ENCODE measurements at regions not wholly inside any gene's neighbourhood (a gene's known extent, or its start where the extent isn't known, plus 50 kb on each side); places are given as distances from the start of the nearest gene placed in this dataset.

DNA sequence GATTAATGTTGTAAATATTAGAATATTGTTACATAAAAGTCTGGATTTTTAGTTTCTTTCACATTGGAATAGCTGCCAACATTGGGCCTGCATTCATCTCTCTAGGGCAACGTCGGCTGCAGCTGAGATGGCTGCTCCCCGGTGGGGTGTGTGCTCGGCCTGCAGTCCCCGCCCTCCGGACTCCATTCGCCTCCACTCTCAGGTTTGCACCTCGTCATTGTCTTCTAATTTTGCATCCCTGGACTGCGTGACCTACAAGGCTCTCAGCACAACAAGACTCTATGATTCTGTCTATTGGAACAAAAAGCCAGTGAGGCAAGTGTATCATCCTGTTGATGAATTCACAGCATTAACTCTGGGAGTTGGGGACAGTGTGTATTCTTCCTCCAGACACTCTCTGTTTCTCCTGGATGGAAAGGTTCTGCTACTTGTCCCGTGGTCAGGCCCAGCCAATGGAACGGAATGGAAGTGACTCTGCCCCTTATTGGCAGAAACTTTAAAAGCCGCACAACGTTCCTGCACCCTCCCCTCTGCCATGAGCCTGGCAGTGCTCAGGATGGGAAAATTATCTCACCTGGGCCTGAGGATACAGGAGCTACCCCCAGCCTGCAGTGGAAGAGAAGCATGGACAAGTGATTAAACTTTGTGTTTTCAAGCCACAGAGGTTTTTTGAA is 105.0 kb upstream of the SAMD11 start (continued):
- TF ChIP-seq, protein P1, sequence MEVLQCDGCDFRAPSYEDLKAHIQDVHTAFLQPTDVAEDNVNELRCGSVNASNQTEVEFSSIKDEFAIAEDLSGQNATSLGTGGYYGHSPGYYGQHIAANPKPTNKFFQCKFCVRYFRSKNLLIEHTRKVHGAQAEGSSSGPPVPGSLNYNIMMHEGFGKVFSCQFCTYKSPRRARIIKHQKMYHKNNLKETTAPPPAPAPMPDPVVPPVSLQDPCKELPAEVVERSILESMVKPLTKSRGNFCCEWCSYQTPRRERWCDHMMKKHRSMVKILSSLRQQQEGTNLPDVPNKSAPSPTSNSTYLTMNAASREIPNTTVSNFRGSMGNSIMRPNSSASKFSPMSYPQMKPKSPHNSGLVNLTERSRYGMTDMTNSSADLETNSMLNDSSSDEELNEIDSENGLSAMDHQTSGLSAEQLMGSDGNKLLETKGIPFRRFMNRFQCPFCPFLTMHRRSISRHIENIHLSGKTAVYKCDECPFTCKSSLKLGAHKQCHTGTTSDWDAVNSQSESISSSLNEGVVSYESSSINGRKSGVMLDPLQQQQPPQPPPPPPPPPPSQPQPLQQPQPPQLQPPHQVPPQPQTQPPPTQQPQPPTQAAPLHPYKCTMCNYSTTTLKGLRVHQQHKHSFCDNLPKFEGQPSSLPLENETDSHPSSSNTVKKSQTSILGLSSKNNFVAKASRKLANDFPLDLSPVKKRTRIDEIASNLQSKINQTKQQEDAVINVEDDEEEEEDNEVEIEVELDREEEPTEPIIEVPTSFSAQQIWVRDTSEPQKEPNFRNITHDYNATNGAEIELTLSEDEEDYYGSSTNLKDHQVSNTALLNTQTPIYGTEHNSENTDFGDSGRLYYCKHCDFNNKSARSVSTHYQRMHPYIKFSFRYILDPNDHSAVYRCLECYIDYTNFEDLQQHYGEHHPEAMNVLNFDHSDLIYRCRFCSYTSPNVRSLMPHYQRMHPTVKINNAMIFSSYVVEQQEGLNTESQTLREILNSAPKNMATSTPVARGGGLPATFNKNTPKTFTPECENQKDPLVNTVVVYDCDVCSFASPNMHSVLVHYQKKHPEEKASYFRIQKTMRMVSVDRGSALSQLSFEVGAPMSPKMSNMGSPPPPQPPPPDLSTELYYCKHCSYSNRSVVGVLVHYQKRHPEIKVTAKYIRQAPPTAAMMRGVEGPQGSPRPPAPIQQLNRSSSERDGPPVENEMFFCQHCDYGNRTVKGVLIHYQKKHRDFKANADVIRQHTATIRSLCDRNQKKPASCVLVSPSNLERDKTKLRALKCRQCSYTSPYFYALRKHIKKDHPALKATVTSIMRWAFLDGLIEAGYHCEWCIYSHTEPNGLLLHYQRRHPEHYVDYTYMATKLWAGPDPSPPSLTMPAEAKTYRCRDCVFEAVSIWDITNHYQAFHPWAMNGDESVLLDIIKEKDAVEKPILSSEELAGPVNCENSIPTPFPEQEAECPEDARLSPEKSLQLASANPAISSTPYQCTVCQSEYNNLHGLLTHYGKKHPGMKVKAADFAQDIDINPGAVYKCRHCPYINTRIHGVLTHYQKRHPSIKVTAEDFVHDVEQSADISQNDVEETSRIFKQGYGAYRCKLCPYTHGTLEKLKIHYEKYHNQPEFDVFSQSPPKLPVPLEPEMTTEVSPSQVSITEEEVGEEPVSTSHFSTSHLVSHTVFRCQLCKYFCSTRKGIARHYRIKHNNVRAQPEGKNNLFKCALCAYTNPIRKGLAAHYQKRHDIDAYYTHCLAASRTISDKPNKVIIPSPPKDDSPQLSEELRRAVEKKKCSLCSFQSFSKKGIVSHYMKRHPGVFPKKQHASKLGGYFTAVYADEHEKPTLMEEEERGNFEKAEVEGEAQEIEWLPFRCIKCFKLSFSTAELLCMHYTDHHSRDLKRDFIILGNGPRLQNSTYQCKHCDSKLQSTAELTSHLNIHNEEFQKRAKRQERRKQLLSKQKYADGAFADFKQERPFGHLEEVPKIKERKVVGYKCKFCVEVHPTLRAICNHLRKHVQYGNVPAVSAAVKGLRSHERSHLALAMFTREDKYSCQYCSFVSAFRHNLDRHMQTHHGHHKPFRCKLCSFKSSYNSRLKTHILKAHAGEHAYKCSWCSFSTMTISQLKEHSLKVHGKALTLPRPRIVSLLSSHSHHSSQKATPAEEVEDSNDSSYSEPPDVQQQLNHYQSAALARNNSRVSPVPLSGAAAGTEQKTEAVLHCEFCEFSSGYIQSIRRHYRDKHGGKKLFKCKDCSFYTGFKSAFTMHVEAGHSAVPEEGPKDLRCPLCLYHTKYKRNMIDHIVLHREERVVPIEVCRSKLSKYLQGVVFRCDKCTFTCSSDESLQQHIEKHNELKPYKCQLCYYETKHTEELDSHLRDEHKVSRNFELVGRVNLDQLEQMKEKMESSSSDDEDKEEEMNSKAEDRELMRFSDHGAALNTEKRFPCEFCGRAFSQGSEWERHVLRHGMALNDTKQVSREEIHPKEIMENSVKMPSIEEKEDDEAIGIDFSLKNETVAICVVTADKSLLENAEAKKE (CRISPR knock-in tag; IDR thresholded peaks at IDR 0.05): no peak
- no peak for TF ChIP-seq POLR2AphosphoS5 (IDR thresholded peaks at IDR 0.05; ENCODE audit: low read depth)

DNA sequence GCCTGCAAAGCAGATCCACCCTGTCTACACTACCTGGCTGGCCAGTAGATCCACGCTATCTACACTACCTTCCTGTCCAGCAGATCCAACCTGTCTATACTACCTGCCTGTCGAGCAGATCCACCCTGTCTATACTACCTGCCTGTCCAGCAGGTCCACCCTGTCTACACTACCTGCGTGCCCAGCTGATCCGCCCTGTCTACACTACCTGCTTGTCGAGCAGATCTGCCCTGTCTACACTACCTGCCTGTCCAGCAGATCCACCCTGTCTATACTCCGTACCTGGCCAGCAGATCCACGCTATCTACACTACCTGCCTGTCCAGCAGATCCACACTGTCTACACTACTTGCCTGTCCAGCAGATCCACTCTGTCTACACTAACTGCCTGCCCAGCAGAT is 102.8 kb upstream of the SAMD11 start:
- Histone ChIP-seq H3K36me3 (ENCODE audit: insufficient read depth) (no peaks in the 10 kb centered on the region), H3K27me3 (ENCODE audit: insufficient read depth) (no peaks in the 10 kb centered on the region), H3K27ac (ENCODE audit: low read depth) (no peak overlapping the region), H3K4me3 (no peak overlapping the region), H3K4me1 (ENCODE audit: insufficient read depth) (peaks cover 2% of the 10 kb centered on the region; the same call in 1 of the 2 replicates), H3K4me2 (no peak overlapping the region), H3K9me2 (ENCODE audit: insufficient read depth) (no peaks in the 10 kb centered on the region), H3F3A (replicated peaks; ENCODE audit: low read depth) (no peaks in the 10 kb centered on the region), H4K20me1 (replicated peaks; ENCODE audit: insufficient read depth) (no peaks in the 10 kb centered on the region), H2AFZ (no peak overlapping the region), H3K79me2 (replicated peaks; ENCODE audit: insufficient read depth) (peaks cover 4% of the 10 kb centered on the region; the same call in 1 of the 2 replicates)
- H3K9me3 Mint-ChIP-seq: no peaks in the 10 kb centered on the region
- ATAC-seq (no peak), DNase-seq (ENCODE audit: low spot score) (no peak)
- peaks cover 5% of the 10 kb centered on the region; the same call in 2 of the 3 replicates for H3K4me1 Mint-ChIP-seq
- no peaks in the 10 kb centered on the region; the same call in 2 of the 3 replicates for H3K36me3 Mint-ChIP-seq (ENCODE audit: low read depth)
- H3K27ac Mint-ChIP-seq: no peak overlapping the region
- no peaks in the 10 kb centered on the region for H3K27me3 Mint-ChIP-seq (ENCODE audit: insufficient read depth, low read depth, poor library complexity)
- no peak overlapping the region for H3K4me3 Mint-ChIP-seq
- TF ChIP-seq NANOG (IDR thresholded peaks at IDR 0.05; ENCODE audit: borderline replicate concordance) (no peak), ZNF114 (CRISPR knock-in tag; IDR thresholded peaks at IDR 0.05) (no peak), EZH2phosphoT487 (IDR thresholded peaks at IDR 0.05; ENCODE audit: unreplicated experiment) (no peak), JUNB (IDR thresholded peaks at IDR 0.05; ENCODE audit: unreplicated experiment) (no peak), STAT1 (IDR thresholded peaks at IDR 0.05; ENCODE audit: unreplicated experiment) (no peak)
- TF ChIP-seq, protein P2, sequence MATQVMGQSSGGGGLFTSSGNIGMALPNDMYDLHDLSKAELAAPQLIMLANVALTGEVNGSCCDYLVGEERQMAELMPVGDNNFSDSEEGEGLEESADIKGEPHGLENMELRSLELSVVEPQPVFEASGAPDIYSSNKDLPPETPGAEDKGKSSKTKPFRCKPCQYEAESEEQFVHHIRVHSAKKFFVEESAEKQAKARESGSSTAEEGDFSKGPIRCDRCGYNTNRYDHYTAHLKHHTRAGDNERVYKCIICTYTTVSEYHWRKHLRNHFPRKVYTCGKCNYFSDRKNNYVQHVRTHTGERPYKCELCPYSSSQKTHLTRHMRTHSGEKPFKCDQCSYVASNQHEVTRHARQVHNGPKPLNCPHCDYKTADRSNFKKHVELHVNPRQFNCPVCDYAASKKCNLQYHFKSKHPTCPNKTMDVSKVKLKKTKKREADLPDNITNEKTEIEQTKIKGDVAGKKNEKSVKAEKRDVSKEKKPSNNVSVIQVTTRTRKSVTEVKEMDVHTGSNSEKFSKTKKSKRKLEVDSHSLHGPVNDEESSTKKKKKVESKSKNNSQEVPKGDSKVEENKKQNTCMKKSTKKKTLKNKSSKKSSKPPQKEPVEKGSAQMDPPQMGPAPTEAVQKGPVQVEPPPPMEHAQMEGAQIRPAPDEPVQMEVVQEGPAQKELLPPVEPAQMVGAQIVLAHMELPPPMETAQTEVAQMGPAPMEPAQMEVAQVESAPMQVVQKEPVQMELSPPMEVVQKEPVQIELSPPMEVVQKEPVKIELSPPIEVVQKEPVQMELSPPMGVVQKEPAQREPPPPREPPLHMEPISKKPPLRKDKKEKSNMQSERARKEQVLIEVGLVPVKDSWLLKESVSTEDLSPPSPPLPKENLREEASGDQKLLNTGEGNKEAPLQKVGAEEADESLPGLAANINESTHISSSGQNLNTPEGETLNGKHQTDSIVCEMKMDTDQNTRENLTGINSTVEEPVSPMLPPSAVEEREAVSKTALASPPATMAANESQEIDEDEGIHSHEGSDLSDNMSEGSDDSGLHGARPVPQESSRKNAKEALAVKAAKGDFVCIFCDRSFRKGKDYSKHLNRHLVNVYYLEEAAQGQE (IDR thresholded peaks at IDR 0.05; ENCODE audit: unreplicated experiment): no peak
